ENCODE measurements at regions not wholly inside any gene's neighbourhood (a gene's known extent, or its start where the extent isn't known, plus 50 kb on each side); places are given as distances from the start of the nearest gene placed in this dataset.

GRCh38 chr9:2465516-2465915 is 156.1 kb upstream of the VLDLR start:
- DNase-seq = no peak

GRCh38 chr9:2465921-2466460 is 155.6 kb upstream of the VLDLR start:
- DNase-seq = no peak

DNA sequence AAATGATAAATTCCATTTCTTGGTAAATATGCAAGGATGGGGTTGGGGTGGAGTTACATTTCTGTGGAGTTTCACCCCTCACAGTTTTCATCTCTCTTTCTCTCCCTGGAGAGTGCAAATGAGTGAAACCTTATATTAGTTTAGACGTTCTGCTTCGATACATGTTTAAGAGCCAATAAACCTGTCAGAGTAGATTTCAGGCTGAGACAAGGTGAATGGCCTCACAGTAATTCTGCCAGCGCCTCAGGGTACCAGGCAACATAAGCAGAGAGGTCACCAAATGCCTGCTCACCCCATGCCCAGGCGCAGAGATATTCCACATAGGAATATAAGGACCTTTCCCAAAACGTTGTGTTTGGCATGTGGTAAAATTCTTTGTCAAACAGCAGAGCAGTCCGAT is 154.9 kb upstream of the VLDLR start:
- DNase-seq = peak; percentile 42

- DNase-seq = no peak
Observed at GRCh38 chr9:2469681-2470221, 151.8 kb upstream of the VLDLR start.

DNA sequence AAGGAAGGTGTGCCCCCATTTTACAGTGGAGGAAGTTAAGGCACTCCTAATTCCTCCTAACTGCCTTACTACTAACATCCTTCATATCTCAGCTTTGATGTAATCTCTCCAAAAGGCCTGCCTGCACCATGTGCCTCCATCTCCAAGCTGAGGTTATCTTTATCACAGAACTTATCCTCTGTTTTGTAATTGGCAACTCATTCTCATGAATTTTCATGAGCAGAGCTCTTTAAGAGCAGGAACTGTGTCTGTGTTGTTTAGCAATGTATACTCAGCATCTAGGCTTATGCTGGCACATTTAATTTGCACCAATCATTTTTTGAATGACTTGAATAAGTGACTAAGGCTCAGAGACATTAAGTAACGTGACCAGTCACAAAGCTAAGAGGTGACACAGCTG is 147.9 kb upstream of the VLDLR start:
- DNase-seq = no peak

DNA sequence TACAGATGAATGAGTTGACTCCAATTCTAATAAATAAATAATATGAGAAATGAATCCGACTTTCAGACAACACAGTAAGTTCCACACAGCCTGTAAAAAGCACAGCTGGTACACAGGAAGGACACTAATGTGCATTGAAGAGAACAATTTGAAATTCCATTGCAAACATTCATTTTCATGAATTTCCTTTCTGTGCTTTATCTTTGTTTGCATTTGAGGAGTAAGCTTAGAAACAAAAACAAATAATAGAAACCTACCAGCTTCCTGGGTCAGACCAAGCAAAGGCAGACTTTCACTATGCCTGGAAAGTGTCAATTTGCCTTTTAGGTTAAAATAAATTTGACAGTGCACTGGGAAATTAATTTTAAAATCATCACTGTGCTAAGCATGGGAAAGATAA is 143.8 kb upstream of the VLDLR start:
- no peak for DNase-seq

DNA sequence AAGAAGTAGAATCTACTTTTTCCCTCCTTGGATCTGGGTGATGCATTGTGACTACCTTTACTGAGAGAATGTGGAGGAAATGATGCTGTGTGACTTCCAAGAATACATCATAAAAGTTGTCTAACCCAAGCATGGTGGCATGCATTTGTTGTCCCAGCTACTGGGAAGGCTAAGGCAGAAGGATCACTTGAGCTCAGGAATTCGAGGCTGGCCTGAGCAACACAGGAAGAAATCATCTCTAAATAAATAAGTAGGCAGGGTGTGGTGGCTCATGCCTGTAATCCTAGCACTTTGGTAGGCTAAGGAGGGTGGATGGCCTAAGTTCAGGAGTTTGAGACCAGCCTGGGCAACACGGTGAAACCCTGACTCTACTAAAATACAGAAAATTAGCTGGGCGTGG is 143.2 kb upstream of the VLDLR start:
- no peak for DNase-seq

DNA sequence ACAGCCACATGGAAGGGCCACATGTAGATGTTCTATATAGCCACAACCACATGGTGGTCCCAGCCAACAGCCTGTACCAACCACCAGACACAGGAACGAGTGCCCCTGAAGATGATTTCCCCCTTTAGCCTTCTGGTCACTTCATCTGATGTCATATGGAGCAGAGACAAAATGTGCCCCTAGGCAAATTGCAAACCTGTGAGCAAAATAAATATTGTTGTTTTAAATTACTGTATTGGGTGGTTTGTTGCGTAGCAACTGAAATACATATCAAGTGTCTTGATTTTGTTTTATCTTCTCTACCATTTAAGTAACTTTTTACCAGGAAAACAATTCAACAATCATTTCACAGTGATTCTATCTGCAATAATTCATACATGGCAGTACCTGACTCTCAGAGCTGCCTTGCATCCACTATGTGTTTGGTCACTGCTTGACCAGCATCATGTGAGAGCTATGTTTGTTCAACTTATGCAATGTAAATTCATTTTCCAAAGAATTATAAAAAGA is 142.5 kb upstream of the VLDLR start:
- DNase-seq = no peak

- DNase-seq = no peak
Observed at GRCh38 chr9:2480255-2480837, 141.2 kb upstream of the VLDLR start.

DNA sequence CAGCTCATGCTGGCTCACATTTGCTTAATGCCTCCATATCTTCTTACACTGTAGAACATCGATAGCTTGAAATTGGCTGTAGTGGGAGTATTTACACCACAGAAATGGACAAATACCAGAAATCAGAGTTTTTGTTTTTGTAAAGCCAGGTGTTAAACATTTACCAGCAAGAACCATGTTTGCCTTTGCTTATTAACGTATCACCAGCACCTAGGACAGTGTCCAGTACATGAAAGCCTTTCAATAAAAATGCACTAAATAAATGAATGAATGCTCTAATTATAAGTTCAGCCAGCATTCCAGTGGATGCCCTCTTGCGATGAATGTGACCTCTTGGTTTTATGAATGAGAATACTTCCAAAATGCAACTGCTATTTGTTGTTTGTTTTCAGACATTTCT is 140.4 kb upstream of the VLDLR start:
- DNase-seq = no peak

- no peak for DNase-seq
Observed at GRCh38 chr9:2486988-2487387, 134.6 kb upstream of the VLDLR start.

DNA sequence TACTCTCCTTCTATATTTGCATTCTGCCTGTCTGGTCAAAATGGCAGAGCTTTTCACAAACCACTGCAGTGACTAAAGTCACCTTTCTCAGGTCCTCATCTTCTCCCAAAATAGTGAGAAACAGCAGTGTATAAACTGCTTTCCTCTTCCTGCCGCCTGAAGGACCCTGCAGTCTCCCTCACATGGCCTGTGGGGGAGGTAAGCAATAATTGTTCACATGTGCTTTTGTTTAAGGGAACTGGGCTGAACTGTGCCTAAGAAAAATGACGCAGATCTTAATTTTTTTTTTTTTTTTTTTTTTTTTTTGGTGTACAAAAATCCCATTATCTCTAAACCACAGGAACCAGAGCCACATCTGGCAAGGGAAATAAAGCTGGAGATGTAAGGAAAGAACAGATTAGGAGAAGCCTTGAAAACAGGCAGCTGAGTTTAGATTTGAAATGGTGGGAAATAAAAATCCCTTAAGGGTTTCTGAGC is 131.7 kb upstream of the VLDLR start:
- DNase-seq = no peak

DNA sequence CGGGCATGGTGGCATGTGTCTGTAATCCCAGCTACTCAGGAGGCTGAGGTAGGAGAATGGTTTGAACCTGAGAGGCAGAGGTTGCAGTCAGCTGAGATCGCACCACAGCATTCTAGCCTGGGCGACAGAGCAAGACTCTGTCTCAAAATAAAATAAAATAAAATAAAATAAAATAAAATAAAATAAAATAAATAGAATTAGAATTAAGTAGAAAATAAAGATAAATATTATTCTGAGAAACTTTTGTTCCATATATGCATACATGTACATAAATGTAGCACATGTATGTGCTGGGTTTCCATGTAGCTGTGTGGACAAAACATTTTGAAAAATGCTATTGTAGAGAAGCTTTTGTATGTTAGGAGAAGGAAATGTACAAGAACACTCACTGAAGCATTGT is 129.4 kb upstream of the VLDLR start:
- no peak for DNase-seq

DNA sequence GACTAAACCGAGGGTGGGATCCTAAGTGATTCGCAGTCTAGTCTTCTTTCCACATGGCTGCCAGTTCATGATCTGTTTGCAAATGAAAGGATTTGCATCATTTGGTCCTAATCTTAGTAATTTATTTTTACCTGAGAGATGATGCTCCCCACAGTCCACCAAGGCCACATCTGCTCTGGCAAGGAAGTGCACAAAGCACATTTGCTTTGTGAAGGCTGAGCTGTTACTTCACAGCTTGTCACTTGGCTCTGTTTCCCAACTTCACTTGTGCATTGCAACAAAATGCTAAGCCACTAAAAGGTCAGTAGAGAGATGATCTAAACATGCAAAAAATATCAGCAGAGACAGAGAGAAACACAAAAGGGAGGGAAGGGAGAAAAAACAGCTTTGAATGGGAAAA is 128.5 kb upstream of the VLDLR start:
- no peak for DNase-seq

GRCh38 chr9:2493529-2493928 is 128.1 kb upstream of the VLDLR start:
- no peak for DNase-seq

GRCh38 chr9:2494562-2494961 is 127.0 kb upstream of the VLDLR start:
- DNase-seq = no peak

DNA sequence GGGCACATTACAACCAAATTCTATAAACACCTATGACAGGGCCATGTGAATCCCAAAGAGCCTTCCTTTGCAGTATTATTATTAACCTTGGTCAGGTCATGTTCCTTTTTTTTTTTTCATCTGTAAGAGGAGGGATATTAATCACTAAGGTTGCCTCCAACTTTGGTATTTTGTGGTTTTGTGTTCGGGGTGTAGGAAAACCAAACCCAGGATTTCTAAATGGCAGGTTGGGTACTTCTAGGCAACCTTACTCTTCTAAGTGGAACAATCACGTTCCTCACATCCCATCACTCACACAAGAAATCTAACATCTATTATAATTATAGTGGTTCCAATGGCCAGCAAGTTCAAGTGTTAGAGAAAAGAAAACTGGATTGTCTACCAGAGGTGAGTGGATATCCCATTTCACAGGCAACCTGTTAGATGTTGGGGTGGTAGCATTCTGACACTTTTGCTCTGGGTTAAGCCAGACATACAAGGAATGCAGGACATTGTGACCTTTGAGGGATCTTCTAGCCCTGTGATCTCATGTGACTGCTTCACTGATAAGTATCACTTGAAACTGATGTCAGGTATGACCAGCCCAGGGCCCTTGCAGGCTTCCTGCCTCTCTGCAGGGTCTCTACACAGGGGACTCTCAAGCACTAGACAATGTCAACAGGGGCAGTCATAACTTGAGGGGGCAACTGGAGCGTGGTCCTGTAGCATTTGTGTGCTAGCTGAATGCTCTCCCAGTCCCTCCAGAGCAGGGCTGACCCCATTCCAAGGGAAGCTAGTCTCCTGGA is 126.2 kb upstream of the VLDLR start:
- DNase-seq = no peak

DNA sequence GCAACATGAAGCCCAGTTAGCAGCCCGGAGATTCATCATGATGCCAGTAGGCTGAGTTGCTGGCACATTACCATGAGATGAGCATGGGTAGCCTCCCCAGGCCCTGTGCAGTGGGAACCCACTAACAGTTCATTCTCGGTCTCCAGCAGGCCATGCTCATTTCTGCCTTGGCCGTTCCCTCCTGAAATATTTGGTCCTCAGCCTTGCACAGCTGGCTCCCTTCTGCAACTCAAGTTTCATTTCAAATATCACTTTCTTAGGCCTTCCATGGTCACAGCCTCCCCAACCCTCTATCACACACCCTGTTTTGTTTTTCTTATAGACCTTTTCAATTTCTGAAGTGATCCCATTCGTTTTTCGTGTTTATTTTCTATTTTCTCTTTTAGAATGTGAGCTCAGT is 125.4 kb upstream of the VLDLR start:
- DNase-seq = no peak

DNA sequence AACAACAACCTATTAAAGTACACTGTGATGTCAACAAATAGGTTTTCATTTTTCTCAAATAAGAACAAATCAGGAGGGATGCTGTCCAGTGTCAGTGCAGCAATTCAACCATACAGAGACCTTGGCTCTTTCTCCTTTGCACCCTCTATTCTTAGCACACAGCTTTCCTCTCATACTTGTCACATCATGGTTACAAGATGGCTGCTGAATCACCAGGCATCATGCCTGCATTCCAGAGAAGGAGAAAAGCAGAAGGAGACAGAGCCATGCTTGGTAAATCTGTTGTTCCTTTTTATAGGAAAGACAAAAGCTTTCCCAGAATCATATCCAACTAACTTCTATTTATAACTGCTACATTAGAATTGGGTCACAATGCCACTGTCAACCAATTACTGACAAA is 124.7 kb upstream of the VLDLR start:
- no peak for DNase-seq

- DNase-seq = no peak
Observed at GRCh38 chr9:2497666-2498400, 123.8 kb upstream of the VLDLR start.

- no peak for DNase-seq
Observed at GRCh38 chr9:2502210-2502609, 119.4 kb upstream of the VLDLR start.

DNA sequence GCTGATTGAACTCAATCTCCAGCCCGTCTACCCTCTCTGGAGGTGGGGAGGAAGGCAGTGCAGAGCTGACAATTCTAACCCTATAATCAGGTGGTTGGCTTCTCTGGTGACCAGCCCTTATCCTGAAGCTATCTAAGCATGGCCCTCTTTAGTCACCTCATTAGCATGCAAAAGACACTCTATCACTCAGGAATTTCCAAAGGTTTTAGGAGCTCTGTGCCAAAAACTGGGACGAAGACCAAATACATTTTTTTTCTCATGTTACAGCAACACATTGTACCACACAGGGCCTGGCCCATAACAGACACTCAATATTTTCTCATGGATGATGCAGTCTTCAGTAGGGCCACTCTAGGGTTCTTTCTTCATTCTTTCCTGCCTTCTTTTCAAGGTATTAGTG is 118.8 kb upstream of the VLDLR start:
- DNase-seq = no peak

DNA sequence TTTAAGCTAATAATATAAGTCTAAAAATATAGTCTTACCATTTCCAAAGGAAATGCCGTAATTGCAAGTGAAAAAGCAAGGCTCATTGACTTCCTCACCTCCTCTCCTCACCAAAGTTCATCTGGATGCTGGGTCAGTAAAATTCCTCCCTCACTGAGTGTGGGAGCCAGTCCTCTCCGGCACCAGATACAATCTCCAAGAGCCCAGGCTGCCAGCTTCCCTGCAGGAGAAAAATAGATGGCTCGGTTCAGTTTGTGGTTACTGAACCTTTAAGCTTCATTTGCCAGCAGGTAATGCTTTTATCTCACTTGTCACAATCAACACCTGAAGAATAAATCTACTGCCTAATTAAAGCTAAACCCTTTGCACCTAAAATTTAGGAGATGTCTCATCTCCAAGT is 115.3 kb upstream of the VLDLR start:
- no peak for DNase-seq

All from NCI-H1092 (cell line).